Thyroid gland (tissue), 4 donors: ENCODE measurements at regions not wholly inside any gene's neighbourhood (a gene's known extent, or its start where the extent isn't known, plus 50 kb on each side); places are given as distances from the start of the nearest gene placed in this dataset.

Experiments used
- DNase-seq, 2 donors: peaks; one replicate each; pipeline ENCODE4 v3.0.0-alpha.2; 2019
- H3K27ac ChIP-seq, 3 donors: fragments of 200-600 bp; sonication (generic); 1 replicate in 2 of 3; 2 replicates in 1 of 3; pipeline ENCODE4 v1.5.1; 2016 to 2019; ENCODE audit warnings: mild to moderate bottlenecking in 1 of 3, moderate library complexity in 1 of 3
- H3K27me3 ChIP-seq: fragments of 200-600 bp; sonication (generic); one replicate; pipeline ENCODE4 v1.5.1; 2019
- H3K36me3 ChIP-seq, 2 donors: fragments of 200-600 bp; sonication (generic); one replicate each; pipeline ENCODE4 v1.5.1; 2016 to 2019
- H3K4me1 ChIP-seq, 2 donors: fragments of 200-600 bp; sonication (generic); one replicate each; pipeline ENCODE4 v1.5.1; 2017 to 2019
- H3K4me3 ChIP-seq, 3 donors: fragments of 200-600 bp; sonication (generic); replicated peaks in 1 of 3; 1 replicate in 2 of 3; 2 replicates in 1 of 3; pipeline ENCODE4 v1.5.1; 2016; ENCODE audit warnings: mild to moderate bottlenecking in 1 of 3
- H3K9me3 ChIP-seq: fragments of 200-600 bp; sonication (generic); one replicate; pipeline ENCODE4 v1.5.1; 2017
- POLR2A ChIP-seq, 2 donors: fragments of 450-650 bp; IDR thresholded peaks; one replicate each; pipeline ENCODE4 v1.6.1; 2017; ENCODE audit warnings: antibody characterized with exemption in 2 of 2, mild to moderate bottlenecking in 2 of 2, moderate library complexity in 1 of 2
- WGBS, 2 donors: methylation state at CpG; one replicate each; pipeline ENCODE4 v1.1.5; 2017; 5-methylcytosine and 5-hydroxymethylcytosine counted together
- intact Hi-C: fragments of 100-400 bp; cut with DNase I; formaldehyde crosslinking; loops from one replicate; pipeline ENCODE4 v1.15.1; 2023
- TF ChIP-seq, protein P1 (sequence below), 6 experiments: fragments of 200-600 bp in 3 of 6; fragments of 450-650 bp in 3 of 6; sonication (generic) in 3 of 6; IDR thresholded peaks; one replicate each; pipeline ENCODE4 v1.5.1; 2016 to 2019; ENCODE audit warnings: antibody characterized with exemption in 6 of 6, mild to moderate bottlenecking in 2 of 6, inconsistent platforms in 1 of 6, moderate library complexity in 1 of 6

DNA sequence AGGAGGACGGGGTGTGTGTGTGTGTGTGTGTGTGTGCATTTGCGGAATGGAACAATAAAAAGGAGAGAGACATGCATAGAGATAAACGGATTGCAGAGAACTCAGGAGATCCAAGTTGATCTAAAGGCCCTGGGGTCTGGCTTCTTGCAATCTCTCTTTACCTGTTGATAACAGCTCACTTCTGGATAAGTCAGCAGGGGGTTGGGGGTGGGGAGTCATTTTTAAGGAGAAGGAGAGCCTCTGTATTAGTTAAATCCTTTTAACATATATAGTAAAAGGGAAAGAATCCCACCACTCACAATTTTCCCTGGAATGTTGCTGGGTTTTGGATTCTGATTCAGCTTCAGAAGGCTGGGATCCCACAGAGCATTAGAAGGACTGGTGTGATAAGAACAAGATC is 87.5 kb upstream of the MITF start:
- no peak for DNase-seq
- Histone ChIP-seq H3K27me3 (no peaks in the 10 kb centered on the region), H3K27ac (no peak overlapping the region), H3K4me1 (peaks cover 0 to 7% of the 10 kb centered on the region in 2 donors), H3K9me3 (no peaks in the 10 kb centered on the region), H3K4me3 (no peak overlapping the region), H3K36me3 (no peaks in the 10 kb centered on the region)
- intact Hi-C loops, result no loop called here
- WGBS, 2 donors, result 82 to 94% methylated on average over 3 of the region's 3 CpGs
- no peak for TF ChIP-seq POLR2A (IDR thresholded peaks at IDR 0.05)
- TF ChIP-seq, protein P1, sequence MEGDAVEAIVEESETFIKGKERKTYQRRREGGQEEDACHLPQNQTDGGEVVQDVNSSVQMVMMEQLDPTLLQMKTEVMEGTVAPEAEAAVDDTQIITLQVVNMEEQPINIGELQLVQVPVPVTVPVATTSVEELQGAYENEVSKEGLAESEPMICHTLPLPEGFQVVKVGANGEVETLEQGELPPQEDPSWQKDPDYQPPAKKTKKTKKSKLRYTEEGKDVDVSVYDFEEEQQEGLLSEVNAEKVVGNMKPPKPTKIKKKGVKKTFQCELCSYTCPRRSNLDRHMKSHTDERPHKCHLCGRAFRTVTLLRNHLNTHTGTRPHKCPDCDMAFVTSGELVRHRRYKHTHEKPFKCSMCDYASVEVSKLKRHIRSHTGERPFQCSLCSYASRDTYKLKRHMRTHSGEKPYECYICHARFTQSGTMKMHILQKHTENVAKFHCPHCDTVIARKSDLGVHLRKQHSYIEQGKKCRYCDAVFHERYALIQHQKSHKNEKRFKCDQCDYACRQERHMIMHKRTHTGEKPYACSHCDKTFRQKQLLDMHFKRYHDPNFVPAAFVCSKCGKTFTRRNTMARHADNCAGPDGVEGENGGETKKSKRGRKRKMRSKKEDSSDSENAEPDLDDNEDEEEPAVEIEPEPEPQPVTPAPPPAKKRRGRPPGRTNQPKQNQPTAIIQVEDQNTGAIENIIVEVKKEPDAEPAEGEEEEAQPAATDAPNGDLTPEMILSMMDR (IDR thresholded peaks at IDR 0.05), result no peak

DNA sequence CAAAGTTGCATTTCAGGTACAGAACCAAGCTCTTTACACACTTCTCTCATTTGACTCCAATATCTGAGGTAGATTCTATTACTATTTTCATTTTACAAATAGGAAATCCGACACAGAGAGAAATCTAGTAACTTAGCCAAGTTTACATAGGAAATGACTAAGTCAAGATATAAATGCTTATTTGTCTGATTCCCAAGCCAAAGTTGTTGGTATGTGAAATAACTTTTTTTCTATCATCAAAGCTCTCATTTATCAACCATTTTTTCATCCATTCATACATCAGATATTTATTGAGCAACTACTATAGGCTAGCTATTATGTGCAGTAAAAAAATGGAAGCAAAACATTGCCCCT is 89.2 kb upstream of the MITF start:
- H3K27ac ChIP-seq, result peak overlapping the region in 1 of 3 donors; percentile 1
- 52 to 58% methylated on average over 1 of the region's 1 CpG for WGBS, 2 donors

GRCh38 chr3:69649120-69650065 is 89.9 kb upstream of the MITF start:
- no peaks in the 10 kb centered on the region for H3K27me3 ChIP-seq
- intact Hi-C loops, result no loop called here
- no peak for DNase-seq
- H3K36me3 ChIP-seq, result no peaks in the 10 kb centered on the region
- peak overlapping the region in 1 of 3 donors; percentile 1 for H3K27ac ChIP-seq
- no peak overlapping the region for H3K4me3 ChIP-seq
- no peak for TF ChIP-seq POLR2A (IDR thresholded peaks at IDR 0.05)
- TF ChIP-seq, protein P1 (IDR thresholded peaks at IDR 0.05), result no peak
- peaks cover 0 to 7% of the 10 kb centered on the region in 2 donors for H3K4me1 ChIP-seq
- H3K9me3 ChIP-seq, result no peaks in the 10 kb centered on the region
- 61 to 63% methylated on average over 7 of the region's 7 CpGs for WGBS, 2 donors

More for the DNA sequence above, 89.2 kb upstream of the MITF start:
- peaks cover 0 to 7% of the 10 kb centered on the region in 2 donors for H3K4me1 ChIP-seq
- no peaks in the 10 kb centered on the region for H3K9me3 ChIP-seq
- no peak for DNase-seq
- no peaks in the 10 kb centered on the region for H3K27me3 ChIP-seq
- no peaks in the 10 kb centered on the region for H3K36me3 ChIP-seq
- intact Hi-C loops, result no loop called here
- no peak for TF ChIP-seq POLR2A (IDR thresholded peaks at IDR 0.05)
- TF ChIP-seq, protein P1 (IDR thresholded peaks at IDR 0.05), result no peak
- no peak overlapping the region for H3K4me3 ChIP-seq

DNA sequence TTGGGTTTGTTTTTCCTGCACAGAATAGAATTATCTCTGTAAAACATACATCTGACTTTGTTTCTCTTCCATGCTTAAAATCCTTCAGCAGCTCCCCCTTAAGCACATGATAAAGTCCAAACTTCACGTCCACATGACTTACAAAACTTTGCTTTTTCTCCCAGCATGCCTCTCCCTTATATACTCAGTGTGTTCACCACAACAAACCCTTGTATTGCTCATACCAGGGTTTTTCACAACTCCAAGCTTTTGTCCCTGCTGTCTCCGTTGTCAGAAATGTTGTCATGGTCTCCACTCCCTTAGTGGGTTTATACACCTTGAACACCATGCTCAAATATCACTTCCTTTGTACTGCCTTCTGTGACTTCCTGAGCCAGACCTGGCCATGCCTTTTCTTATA is 91.1 kb upstream of the MITF start:
- no peak for TF ChIP-seq POLR2A (IDR thresholded peaks at IDR 0.05)
- TF ChIP-seq, protein P1 (IDR thresholded peaks at IDR 0.05), result no peak

DNA sequence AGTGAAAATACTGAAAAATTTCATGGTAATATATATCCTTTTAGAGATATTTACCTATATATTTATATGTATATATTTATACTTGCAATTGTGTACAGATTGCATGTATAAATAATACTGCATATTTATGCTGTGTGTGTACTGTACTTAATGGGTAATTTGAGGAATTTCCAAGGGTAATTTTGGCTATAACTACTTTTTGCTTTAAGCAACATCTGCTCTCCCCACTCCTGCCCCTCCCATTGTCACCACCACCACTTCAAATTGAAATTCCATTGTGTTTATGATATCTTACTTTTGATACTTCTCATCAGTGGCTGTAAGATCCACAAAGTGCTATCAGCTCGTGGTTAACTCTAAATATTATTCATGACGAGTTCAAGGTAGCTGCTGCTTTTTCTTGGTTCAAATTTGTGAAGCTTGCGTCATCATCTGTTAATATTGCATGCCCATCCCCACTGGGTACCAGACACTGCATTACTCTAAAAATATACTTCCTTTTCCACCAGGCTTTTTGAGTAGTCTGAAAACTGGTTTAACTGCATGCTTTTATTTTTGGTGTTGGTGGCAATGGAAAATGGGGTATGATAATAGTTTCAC is 91.7 kb upstream of the MITF start:
- intact Hi-C loops, result no loop called here
- 51 to 62% methylated on average over 3 of the region's 3 CpGs for WGBS, 2 donors
- Histone ChIP-seq H3K9me3 (no peaks in the 10 kb centered on the region), H3K36me3 (no peaks in the 10 kb centered on the region), H3K4me3 (no peak overlapping the region), H3K27me3 (no peaks in the 10 kb centered on the region), H3K4me1 (peaks cover 0 to 7% of the 10 kb centered on the region in 2 donors), H3K27ac (no peak overlapping the region)
- no peak for DNase-seq
- TF ChIP-seq POLR2A (IDR thresholded peaks at IDR 0.05), result no peak
- TF ChIP-seq, protein P1 (IDR thresholded peaks at IDR 0.05), result no peak

More for the DNA sequence above, 91.1 kb upstream of the MITF start:
- Histone ChIP-seq H3K27me3 (no peaks in the 10 kb centered on the region), H3K9me3 (no peaks in the 10 kb centered on the region), H3K4me1 (peaks cover 0 to 7% of the 10 kb centered on the region in 2 donors), H3K27ac (no peak overlapping the region), H3K4me3 (no peak overlapping the region), H3K36me3 (no peaks in the 10 kb centered on the region)
- 55 to 89% methylated on average over 2 of the region's 2 CpGs for WGBS, 2 donors
- DNase-seq, result no peak
- intact Hi-C loops, result no loop called here
